ENCODE measurements at regions not wholly inside any gene's neighbourhood (a gene's known extent, or its start where the extent isn't known, plus 50 kb on each side); places are given as distances from the start of the nearest gene placed in this dataset.

DNA sequence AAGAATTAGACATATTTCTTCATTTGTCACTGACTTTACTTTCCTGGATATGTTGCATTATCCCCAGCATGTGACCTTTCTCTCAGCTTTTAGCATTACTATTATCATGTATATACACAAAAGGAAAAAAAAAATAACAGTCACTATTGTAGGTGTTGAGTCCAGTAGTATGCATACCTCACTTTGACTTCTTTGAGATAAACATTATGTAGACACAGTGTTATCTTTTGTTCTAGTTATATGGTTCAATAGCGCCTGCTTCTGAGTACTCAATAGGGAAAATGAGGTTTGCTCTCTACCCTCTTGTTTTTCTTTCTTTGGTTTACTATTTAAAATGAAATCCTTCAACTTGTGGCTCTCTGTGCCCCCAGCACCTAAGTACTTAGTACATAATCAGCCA is 409.6 kb upstream of the PKN2 start:
- Histone ChIP-seq H3K36me3 (no peaks in the 10 kb centered on the region), H3K9me3 (no peaks in the 10 kb centered on the region), H3K27me3 (no peaks in the 10 kb centered on the region), H3K27ac (no peak overlapping the region), H3K4me3 (no peak overlapping the region), H3K4me1 (no peaks in the 10 kb centered on the region)
- no peak for DNase-seq
- WGBS, 2 donors: 82 to 89% methylated on average over 1 of the region's 1 CpG
- ATAC-seq (ENCODE audit: low FRiP score in 2 of 2): no peak
- TF ChIP-seq POLR2AphosphoS5 (IDR thresholded peaks at IDR 0.05): no peak
- no peak for TF ChIP-seq POLR2A (IDR thresholded peaks at IDR 0.05)
- TF ChIP-seq EP300 (IDR thresholded peaks at IDR 0.05): no peak

DNA sequence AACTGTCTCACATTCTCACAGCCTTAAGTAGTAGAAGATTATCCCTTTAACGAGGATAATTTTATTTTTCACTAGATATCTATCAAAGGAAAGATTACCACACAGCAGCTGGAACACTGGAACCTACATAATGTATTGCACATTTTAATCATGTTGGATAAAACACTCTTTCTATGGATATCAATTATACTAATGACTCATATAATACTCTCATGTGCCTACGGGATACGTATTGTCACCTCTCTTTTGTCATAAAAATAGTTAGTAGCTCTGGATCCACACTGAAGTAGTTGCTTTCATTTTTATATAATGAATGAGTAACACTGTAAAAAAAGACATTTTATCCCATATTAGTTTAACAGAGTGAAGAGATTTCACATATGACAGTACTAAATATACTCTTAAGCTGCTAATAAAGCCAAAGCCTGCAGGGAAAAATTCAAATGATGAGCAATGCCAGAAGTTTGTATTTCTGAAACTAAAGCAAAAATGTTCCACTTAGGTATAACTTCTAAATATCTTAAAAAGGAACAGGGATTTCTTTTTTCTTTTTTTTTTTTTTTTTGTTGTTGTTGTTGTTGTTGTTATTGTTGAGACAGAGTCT is 408.7 kb upstream of the PKN2 start:
- Histone ChIP-seq H3K4me1 (no peaks in the 10 kb centered on the region), H3K9me3 (no peaks in the 10 kb centered on the region), H3K4me3 (no peak overlapping the region), H3K27me3 (no peaks in the 10 kb centered on the region), H3K27ac (no peak overlapping the region), H3K36me3 (no peaks in the 10 kb centered on the region)
- 81 to 92% methylated on average over 3 of the region's 3 CpGs for WGBS, 2 donors
- ATAC-seq (ENCODE audit: low FRiP score in 2 of 2) (no peak), DNase-seq (no peak)
- TF ChIP-seq EP300 (IDR thresholded peaks at IDR 0.05) (no peak), POLR2AphosphoS5 (IDR thresholded peaks at IDR 0.05) (no peak), POLR2A (IDR thresholded peaks at IDR 0.05) (no peak)
- TF ChIP-seq, protein P1, sequence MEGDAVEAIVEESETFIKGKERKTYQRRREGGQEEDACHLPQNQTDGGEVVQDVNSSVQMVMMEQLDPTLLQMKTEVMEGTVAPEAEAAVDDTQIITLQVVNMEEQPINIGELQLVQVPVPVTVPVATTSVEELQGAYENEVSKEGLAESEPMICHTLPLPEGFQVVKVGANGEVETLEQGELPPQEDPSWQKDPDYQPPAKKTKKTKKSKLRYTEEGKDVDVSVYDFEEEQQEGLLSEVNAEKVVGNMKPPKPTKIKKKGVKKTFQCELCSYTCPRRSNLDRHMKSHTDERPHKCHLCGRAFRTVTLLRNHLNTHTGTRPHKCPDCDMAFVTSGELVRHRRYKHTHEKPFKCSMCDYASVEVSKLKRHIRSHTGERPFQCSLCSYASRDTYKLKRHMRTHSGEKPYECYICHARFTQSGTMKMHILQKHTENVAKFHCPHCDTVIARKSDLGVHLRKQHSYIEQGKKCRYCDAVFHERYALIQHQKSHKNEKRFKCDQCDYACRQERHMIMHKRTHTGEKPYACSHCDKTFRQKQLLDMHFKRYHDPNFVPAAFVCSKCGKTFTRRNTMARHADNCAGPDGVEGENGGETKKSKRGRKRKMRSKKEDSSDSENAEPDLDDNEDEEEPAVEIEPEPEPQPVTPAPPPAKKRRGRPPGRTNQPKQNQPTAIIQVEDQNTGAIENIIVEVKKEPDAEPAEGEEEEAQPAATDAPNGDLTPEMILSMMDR (IDR thresholded peaks at IDR 0.05): no peak

DNA sequence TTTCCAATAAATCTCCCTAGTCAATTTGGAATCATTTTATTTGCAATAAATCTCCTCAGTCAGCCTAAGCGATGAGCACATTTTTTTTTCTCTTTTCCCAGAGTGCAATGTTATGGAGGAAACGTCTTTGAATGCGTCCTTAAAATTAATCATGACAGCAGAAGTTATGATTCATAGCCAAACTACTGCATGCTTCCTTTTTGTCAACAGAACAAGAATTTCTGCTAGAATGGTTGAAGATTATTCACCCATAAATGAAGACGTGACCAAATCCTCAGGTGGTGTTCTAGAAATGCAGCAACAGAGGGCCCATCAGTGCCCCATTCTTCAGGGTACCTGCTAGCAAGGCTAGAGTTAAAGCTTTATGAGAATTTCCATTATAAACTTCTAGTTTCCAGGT is 407.9 kb upstream of the PKN2 start:
- no peaks in the 10 kb centered on the region for H3K9me3 ChIP-seq
- H3K4me1 ChIP-seq: no peaks in the 10 kb centered on the region
- 38 to 39% methylated on average over 4 of the region's 4 CpGs for WGBS, 2 donors
- H3K27me3 ChIP-seq: no peaks in the 10 kb centered on the region
- no peaks in the 10 kb centered on the region for H3K36me3 ChIP-seq
- no peak for TF ChIP-seq POLR2A (IDR thresholded peaks at IDR 0.05)
- no peak for TF ChIP-seq POLR2AphosphoS5 (IDR thresholded peaks at IDR 0.05)
- TF ChIP-seq, protein P1 (IDR thresholded peaks at IDR 0.05): no peak
- no peak for TF ChIP-seq EP300 (IDR thresholded peaks at IDR 0.05)
- DNase-seq (no peak), ATAC-seq (ENCODE audit: low FRiP score in 2 of 2) (no peak)
- no peak overlapping the region for H3K27ac ChIP-seq
- no peak overlapping the region for H3K4me3 ChIP-seq

DNA sequence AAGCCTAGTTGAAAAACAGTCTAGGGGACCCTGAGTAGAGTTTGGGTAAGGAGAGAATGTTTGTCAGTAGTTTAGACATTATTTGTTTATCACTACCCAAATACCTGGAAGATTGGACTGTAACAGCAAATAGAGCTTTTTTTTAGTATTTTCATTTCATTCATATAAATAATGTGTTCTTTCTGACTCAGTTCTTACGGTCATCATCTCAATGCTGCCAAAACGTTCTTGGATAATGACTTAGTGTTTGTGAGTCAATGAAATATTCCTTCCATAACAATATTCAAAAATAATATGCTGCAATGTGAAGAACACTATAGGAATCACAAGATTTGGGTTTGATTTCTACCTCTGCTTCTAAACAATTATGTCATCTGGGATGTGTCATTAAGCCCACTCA is 400.0 kb upstream of the PKN2 start:
- Histone ChIP-seq H3K4me1 (no peaks in the 10 kb centered on the region), H3K36me3 (no peaks in the 10 kb centered on the region), H3K27ac (no peak overlapping the region), H3K27me3 (no peaks in the 10 kb centered on the region), H3K4me3 (no peak overlapping the region), H3K9me3 (no peaks in the 10 kb centered on the region)
- WGBS, 2 donors: 79 to 81% methylated on average over 2 of the region's 2 CpGs
- DNase-seq (no peak), ATAC-seq (ENCODE audit: low FRiP score in 2 of 2) (no peak)
- TF ChIP-seq EP300 (IDR thresholded peaks at IDR 0.05): no peak
- no peak for TF ChIP-seq POLR2AphosphoS5 (IDR thresholded peaks at IDR 0.05)
- TF ChIP-seq, protein P1 (IDR thresholded peaks at IDR 0.05): no peak
- TF ChIP-seq POLR2A (IDR thresholded peaks at IDR 0.05): no peak

DNA sequence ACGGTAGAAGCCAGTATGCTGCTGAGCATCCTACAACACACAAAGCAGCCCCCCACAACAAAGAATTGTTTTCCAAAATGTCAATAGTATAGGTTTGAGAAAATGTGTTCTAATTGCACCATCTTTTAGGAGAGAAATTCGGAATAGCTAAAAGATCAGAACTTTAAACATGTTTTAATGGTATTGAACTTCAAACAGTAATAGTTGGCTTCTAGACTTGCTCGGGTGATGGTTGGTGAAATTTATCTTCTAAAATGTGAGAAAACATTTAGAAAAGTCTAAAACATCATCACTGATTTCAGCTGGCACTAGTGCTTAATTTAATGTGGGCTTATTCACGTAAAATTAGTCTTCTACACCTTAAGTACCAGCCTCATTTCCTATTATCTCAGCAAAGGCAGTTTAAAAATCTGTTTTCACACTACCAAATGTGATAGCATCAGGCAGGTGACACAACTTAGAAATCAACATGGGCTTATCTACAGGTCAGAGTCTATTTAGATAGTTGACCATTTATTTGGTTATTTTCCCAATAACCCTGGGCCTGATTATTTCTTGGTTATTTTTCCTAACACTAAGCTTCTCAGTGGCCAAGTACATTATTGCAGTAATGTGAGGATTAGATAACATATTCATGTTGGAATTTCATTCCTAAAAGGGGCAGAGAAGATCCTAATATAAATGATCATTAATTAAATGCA is 399.3 kb upstream of the PKN2 start:
- no peaks in the 10 kb centered on the region for H3K36me3 ChIP-seq
- no peaks in the 10 kb centered on the region for H3K27me3 ChIP-seq
- DNase-seq: no peak
- H3K4me3 ChIP-seq: no peak overlapping the region
- no peak for TF ChIP-seq POLR2A (IDR thresholded peaks at IDR 0.05)
- no peak for TF ChIP-seq EP300 (IDR thresholded peaks at IDR 0.05)
- TF ChIP-seq, protein P1 (IDR thresholded peaks at IDR 0.05): no peak
- TF ChIP-seq POLR2AphosphoS5 (IDR thresholded peaks at IDR 0.05): no peak
- H3K4me1 ChIP-seq: no peaks in the 10 kb centered on the region
- no peak overlapping the region for H3K27ac ChIP-seq
- ATAC-seq (ENCODE audit: low FRiP score in 2 of 2): no peak
- WGBS, 2 donors: 82 to 84% methylated on average over 4 of the region's 4 CpGs
- no peaks in the 10 kb centered on the region for H3K9me3 ChIP-seq
